ENCODE measurements at regions not wholly inside any gene's neighbourhood (a gene's known extent, or its start where the extent isn't known, plus 50 kb on each side); places are given as distances from the start of the nearest gene placed in this dataset.

DNA sequence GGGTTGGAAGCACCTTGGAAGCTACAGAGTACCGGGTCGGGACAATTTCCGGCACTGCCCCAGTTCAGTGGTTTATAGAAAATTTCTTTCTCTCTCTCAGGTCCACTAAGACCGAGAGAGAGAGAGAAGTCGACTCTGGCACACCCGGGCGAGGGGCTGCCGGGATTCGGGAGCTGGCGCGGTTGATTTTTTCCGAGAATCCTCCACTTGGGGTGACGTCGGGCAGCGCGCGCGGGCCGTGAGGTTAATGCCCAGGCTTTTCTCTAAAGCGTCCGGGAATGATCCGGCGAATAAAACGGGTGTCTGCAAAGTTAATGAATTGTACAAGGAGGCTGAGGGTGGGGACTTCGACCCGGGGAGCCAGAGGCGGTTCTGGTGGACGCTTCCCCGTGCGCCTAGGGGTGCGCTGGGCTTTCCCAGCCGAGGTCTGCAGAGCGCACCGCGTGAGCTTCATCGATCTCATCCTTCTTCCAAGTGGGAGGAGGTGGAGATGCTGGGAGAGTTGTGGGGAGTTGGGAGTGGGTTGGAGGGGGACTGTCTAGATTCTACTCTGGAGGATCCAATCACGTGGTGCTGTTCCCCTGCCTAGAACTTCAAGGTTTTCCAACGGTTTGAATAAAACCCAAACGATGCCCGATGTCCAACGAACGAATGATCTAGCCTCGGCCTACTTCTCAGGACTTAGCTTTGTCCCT lies 51.9 kb upstream of the TBX3 start:
- TF ChIP-seq, protein P1, sequence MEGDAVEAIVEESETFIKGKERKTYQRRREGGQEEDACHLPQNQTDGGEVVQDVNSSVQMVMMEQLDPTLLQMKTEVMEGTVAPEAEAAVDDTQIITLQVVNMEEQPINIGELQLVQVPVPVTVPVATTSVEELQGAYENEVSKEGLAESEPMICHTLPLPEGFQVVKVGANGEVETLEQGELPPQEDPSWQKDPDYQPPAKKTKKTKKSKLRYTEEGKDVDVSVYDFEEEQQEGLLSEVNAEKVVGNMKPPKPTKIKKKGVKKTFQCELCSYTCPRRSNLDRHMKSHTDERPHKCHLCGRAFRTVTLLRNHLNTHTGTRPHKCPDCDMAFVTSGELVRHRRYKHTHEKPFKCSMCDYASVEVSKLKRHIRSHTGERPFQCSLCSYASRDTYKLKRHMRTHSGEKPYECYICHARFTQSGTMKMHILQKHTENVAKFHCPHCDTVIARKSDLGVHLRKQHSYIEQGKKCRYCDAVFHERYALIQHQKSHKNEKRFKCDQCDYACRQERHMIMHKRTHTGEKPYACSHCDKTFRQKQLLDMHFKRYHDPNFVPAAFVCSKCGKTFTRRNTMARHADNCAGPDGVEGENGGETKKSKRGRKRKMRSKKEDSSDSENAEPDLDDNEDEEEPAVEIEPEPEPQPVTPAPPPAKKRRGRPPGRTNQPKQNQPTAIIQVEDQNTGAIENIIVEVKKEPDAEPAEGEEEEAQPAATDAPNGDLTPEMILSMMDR (IDR thresholded peaks at IDR 0.05; ENCODE audit: control extremely low read depth in 1 of 3, insufficient read depth in 1 of 3, low read depth in 1 of 3, low read length in 3 of 3) = no peak
- TF ChIP-seq RBBP5 (IDR thresholded peaks at IDR 0.05; ENCODE audit: borderline replicate concordance, low read depth, low read length) = no peak
- peak; percentile 71 for TF ChIP-seq RNF2 (IDR thresholded peaks at IDR 0.05; ENCODE audit: borderline replicate concordance, low read depth, low read length, missing control alignments, poor library complexity, severe bottlenecking)
- no peak for TF ChIP-seq RAD21 (IDR thresholded peaks at IDR 0.05 in 1 of 2, conservative IDR thresholded peaks at IDR 0.05 in 1 of 2; ENCODE audit: low read depth in 2 of 2, low read length in 2 of 2)
- TF ChIP-seq, protein P2, sequence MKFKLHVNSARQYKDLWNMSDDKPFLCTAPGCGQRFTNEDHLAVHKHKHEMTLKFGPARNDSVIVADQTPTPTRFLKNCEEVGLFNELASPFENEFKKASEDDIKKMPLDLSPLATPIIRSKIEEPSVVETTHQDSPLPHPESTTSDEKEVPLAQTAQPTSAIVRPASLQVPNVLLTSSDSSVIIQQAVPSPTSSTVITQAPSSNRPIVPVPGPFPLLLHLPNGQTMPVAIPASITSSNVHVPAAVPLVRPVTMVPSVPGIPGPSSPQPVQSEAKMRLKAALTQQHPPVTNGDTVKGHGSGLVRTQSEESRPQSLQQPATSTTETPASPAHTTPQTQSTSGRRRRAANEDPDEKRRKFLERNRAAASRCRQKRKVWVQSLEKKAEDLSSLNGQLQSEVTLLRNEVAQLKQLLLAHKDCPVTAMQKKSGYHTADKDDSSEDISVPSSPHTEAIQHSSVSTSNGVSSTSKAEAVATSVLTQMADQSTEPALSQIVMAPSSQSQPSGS (IDR thresholded peaks at IDR 0.05; ENCODE audit: low read length) = no peak
- TF ChIP-seq GTF2F1 (IDR thresholded peaks at IDR 0.05; ENCODE audit: borderline replicate concordance, low read depth, low read length) = no peak
- no peak for TF ChIP-seq KDM5A (IDR thresholded peaks at IDR 0.05; ENCODE audit: low read length)
- no peak for TF ChIP-seq YY1 (IDR thresholded peaks at IDR 0.05; ENCODE audit: low read depth, low read length)
- TF ChIP-seq POLR2A (IDR thresholded peaks at IDR 0.05; ENCODE audit: control extremely low read depth in 1 of 2, low read depth in 2 of 2, low read length in 2 of 2) = no peak
- TF ChIP-seq SIN3A (conservative IDR thresholded peaks at IDR 0.05 in 1 of 2, IDR thresholded peaks at IDR 0.05 in 1 of 2; ENCODE audit: low read depth in 1 of 2, low read length in 2 of 2) = no peak
- TF ChIP-seq CREB1 (IDR thresholded peaks at IDR 0.05) = no peak
- TF ChIP-seq KDM1A (IDR thresholded peaks at IDR 0.05; ENCODE audit: borderline replicate concordance, low read length) = no peak
- TF ChIP-seq ZNF274 (IDR thresholded peaks at IDR 0.05; ENCODE audit: borderline replicate concordance, extremely low read depth, low read length) = no peak
- no peak for TF ChIP-seq HDAC2 (IDR thresholded peaks at IDR 0.05; ENCODE audit: borderline replicate concordance in 1 of 2, low read depth in 2 of 2, low read length in 2 of 2)

Measured in H1 (cell line).